Spleen (tissue), 7 donors: ENCODE measurements at regions not wholly inside any gene's neighbourhood (a gene's known extent, or its start where the extent isn't known, plus 50 kb on each side); places are given as distances from the start of the nearest gene placed in this dataset.

Source experiments
- POLR2A ChIP-seq, 3 donors: fragments of 450-650 bp; IDR thresholded peaks; one replicate each; pipeline ENCODE4 v1.5.1; 2017; ENCODE audit warnings: antibody characterized with exemption in 3 of 3, mild to moderate bottlenecking in 1 of 3
- POLR2AphosphoS5 ChIP-seq, 3 donors: sonication (generic); formaldehyde crosslinking; IDR thresholded peaks; one replicate each; pipeline ENCODE4 v1.5.1; 2017; ENCODE audit warnings: antibody characterized with exemption in 3 of 3
- TF ChIP-seq, protein P1 (sequence below), 11 experiments: fragments of 200-600 bp in 7 of 11; fragments of 450-650 bp in 4 of 11; sonication (generic) in 4 of 11; IDR thresholded peaks in 8 of 11; conservative IDR thresholded peaks in 3 of 11; 1 replicate in 7 of 11; 2 replicates in 4 of 11; pipeline versions ENCODE4 v1.4.0 to v1.8.0; 2016 to 2021; ENCODE audit warnings: antibody characterized with exemption in 11 of 11, inconsistent platforms in 4 of 11, mild to moderate bottlenecking in 1 of 11
- donor health status: DM: no; HTN: no; CAD: no; lungs with moderate emphysema.
- donor health status: DM: no; HTN: no; CAD: no.
- donor health status: DM: no; HTN: no; CAD: no.

DNA sequence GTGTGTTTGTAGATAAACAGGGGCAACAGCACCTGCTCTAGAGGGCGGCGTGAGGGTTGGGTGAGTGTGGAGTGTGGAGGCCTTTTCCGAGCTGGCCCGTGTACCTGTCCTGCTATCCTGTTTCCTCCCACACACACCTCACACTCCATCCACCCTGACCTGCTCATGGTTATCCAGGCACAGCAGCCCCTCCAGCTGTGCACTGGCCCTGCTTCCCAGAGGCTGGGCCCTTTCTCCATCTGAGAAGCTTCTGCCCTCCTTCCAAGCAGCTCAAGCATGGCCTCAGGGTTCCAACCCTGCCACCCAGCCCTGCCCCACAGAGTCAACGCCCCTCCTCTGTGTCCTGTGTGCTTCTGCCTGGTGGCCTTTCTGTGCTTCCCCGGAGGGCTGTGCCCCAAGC is 86.9 kb downstream of the SOX1 start:
- TF ChIP-seq, protein P1, sequence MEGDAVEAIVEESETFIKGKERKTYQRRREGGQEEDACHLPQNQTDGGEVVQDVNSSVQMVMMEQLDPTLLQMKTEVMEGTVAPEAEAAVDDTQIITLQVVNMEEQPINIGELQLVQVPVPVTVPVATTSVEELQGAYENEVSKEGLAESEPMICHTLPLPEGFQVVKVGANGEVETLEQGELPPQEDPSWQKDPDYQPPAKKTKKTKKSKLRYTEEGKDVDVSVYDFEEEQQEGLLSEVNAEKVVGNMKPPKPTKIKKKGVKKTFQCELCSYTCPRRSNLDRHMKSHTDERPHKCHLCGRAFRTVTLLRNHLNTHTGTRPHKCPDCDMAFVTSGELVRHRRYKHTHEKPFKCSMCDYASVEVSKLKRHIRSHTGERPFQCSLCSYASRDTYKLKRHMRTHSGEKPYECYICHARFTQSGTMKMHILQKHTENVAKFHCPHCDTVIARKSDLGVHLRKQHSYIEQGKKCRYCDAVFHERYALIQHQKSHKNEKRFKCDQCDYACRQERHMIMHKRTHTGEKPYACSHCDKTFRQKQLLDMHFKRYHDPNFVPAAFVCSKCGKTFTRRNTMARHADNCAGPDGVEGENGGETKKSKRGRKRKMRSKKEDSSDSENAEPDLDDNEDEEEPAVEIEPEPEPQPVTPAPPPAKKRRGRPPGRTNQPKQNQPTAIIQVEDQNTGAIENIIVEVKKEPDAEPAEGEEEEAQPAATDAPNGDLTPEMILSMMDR (IDR thresholded peaks at IDR 0.05 in 8 of 11, conservative IDR thresholded peaks at IDR 0.05 in 3 of 11) = no peak
- TF ChIP-seq POLR2A (IDR thresholded peaks at IDR 0.05) (no peak), POLR2AphosphoS5 (IDR thresholded peaks at IDR 0.05) (no peak)
